ENCODE measurements at regions not wholly inside any gene's neighbourhood (a gene's known extent, or its start where the extent isn't known, plus 50 kb on each side); places are given as distances from the start of the nearest gene placed in this dataset.
"Not testable (repeated sequence)": the region's sequence is repeated elsewhere in the genome, so short reads cannot be mapped to it uniquely, and the experiment has no call there.

- H3K4me1 ChIP-seq (ENCODE audit: control insufficient read depth in 1 of 2, insufficient read depth in 2 of 2, low read length in 2 of 2); H3K9me3 ChIP-seq (replicated peaks in 1 of 2; ENCODE audit: control insufficient read depth in 1 of 2, insufficient read depth in 1 of 2, low read length in 2 of 2); H4K20me1 ChIP-seq (ENCODE audit: insufficient read depth, low read length); intact Hi-C loops (cut with micrococcal nuclease); H3K27ac Mint-ChIP-seq; H3K9me3 Mint-ChIP-seq; H3K27me3 ChIP-seq (ENCODE audit: control insufficient read depth in 2 of 2, insufficient read depth in 2 of 2, low read length in 2 of 2); H3K27me3 Mint-ChIP-seq (ENCODE audit: low read depth in 3 of 3); H3K36me3 ChIP-seq (replicated peaks in 1 of 2; ENCODE audit: control insufficient read depth in 1 of 2, insufficient read depth in 2 of 2, low read length in 2 of 2); H3K9ac ChIP-seq (ENCODE audit: insufficient read depth, low read length, poor library complexity, severe bottlenecking); H3K4me1 Mint-ChIP-seq; H3K36me3 Mint-ChIP-seq; H3K4me3 ChIP-seq (replicated peaks in 1 of 3; ENCODE audit: low read depth in 2 of 3, low read length in 3 of 3); H3K79me2 ChIP-seq (ENCODE audit: insufficient read depth, low read length); DNase-seq; H3K4me3 Mint-ChIP-seq; H3K27ac ChIP-seq (ENCODE audit: low read depth in 1 of 2, low read length in 2 of 2); H2AFZ ChIP-seq (ENCODE audit: insufficient read depth, low read depth, low read length, poor library complexity, severe bottlenecking); H3K4me2 ChIP-seq (replicated peaks; ENCODE audit: extremely low read depth, low read length, poor library complexity, severe bottlenecking): not testable (repeated sequence)
- no CpG with 5 or more reads among the region's 8 CpGs for WGBS (ENCODE audit: insufficient coverage)
Observed at GRCh38 chr7:113494797-113495566, 376.6 kb upstream of the SMIM30 start.

GRCh38 chr7:113491305-113491704, 373.0 kb upstream of the SMIM30 start:
- Histone ChIP-seq H3K36me3 (replicated peaks in 1 of 2; ENCODE audit: control insufficient read depth in 1 of 2, insufficient read depth in 2 of 2, low read length in 2 of 2) (no peaks in the 10 kb centered on the region), H3K4me1 (ENCODE audit: control insufficient read depth in 1 of 2, insufficient read depth in 2 of 2, low read length in 2 of 2) (no peaks in the 10 kb centered on the region), H3K4me3 (replicated peaks in 1 of 3; ENCODE audit: low read depth in 2 of 3, low read length in 3 of 3) (no peak overlapping the region), H2AFZ (ENCODE audit: insufficient read depth, low read depth, low read length, poor library complexity, severe bottlenecking) (no peak overlapping the region), H3K9me3 (replicated peaks in 1 of 2; ENCODE audit: control insufficient read depth in 1 of 2, insufficient read depth in 1 of 2, low read length in 2 of 2) (peaks cover 8 to 13% of the 10 kb centered on the region in 2 donors), H3K9ac (ENCODE audit: insufficient read depth, low read length, poor library complexity, severe bottlenecking) (no peak overlapping the region), H3K27ac (ENCODE audit: low read depth in 1 of 2, low read length in 2 of 2) (no peak overlapping the region), H4K20me1 (ENCODE audit: insufficient read depth, low read length) (no peaks in the 10 kb centered on the region), H3K27me3 (ENCODE audit: control insufficient read depth in 2 of 2, insufficient read depth in 2 of 2, low read length in 2 of 2) (no peaks in the 10 kb centered on the region), H3K79me2 (ENCODE audit: insufficient read depth, low read length) (no peaks in the 10 kb centered on the region), H3K4me2 (replicated peaks; ENCODE audit: extremely low read depth, low read length, poor library complexity, severe bottlenecking) (no peak overlapping the region)
- Mint-ChIP-seq H3K36me3 (no peaks in the 10 kb centered on the region), H3K27ac (no peak overlapping the region), H3K9me3 (peaks cover 0 to 14% (median 6%) of the 10 kb centered on the region in 7 donors), H3K4me3 (no peak overlapping the region), H3K4me1 (no peaks in the 10 kb centered on the region), H3K27me3 (ENCODE audit: low read depth in 3 of 3) (no peaks in the 10 kb centered on the region)
- intact Hi-C loops (cut with micrococcal nuclease) = no loop called here
- no peak for DNase-seq
- no CpG with 5 or more reads among the region's 2 CpGs for WGBS (ENCODE audit: insufficient coverage)
- no peak for TF ChIP-seq CTCF (IDR thresholded peaks at IDR 0.05)

All from CD14-positive monocyte (primary cell).